Ecto neural progenitor cell (in vitro differentiated cells): ENCODE measurements at regions not wholly inside any gene's neighbourhood (a gene's known extent, or its start where the extent isn't known, plus 50 kb on each side); places are given as distances from the start of the nearest gene placed in this dataset.

Experiments used
- DNase-seq: peaks from one replicate; pipeline ENCODE4 v3.0.0-alpha.2; 2018; ENCODE audit warnings: low spot score

DNA sequence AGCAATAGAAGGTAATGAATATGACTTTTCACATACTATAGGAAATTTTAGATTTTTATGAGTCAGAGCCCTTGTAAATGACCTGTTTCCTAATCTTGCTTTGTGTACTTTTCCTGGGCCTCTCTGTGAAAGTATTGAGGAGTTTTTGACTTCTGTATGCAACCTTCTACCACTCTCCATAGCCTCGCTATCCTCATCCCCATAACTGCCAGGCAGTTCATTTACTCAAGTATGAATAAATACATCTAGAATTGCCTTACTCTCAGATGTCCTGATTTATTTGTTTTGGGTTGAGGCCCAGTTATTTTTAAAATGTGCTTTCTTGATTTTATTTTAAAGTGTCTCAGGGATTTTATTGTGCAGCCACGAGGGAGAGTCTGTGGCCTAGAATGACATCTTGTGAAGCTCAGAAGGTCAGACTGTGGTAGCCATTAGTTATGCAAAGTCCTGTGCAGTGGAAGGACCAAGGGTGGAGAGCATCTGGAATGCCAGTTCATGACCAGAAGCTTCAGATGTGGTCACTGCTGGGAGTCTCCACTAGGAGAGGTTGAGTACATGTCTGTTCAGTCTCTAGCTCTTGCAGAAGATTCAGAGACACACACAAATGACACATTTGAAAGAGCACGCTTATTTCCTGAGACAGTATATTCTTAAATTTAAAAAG, 346.2 kb upstream of the IMPG1 start:
- DNase-seq = no peak

DNA sequence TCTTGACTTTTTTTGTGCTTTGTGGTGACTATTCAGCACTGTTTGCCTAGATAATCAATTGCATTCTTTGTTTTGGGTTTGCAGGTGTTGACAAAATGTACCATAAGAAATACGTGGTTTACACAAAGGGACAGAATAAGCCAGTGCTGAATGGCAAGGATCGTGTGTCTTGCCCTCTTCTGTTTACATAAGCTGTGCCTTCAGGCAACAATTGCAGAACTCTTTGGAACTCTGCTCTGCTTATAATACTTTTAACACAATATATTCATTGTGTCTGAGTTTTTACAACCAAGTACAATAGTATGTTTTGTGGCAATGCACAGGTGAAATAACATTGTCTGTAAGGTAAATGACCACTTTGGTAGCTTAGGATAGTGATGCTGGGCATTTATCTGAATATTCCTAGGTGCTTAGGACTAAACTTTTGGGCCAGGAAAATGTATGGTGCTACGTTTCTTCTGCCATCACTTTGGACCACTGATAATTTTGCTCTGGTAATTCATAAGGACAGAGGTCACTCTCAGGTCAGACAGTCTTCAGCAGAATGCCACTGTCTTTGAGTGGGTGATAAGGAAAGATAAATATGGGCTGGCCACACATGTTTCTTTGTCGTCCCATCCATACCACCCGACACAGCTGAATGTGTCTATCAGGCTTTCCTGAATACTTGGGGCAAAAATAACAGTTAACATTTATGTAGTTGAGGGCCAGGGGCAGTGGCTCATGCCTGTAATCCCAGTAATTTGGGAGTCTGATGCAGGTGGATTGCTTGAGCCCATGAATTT, 344.6 kb upstream of the IMPG1 start:
- no peak for DNase-seq

DNA sequence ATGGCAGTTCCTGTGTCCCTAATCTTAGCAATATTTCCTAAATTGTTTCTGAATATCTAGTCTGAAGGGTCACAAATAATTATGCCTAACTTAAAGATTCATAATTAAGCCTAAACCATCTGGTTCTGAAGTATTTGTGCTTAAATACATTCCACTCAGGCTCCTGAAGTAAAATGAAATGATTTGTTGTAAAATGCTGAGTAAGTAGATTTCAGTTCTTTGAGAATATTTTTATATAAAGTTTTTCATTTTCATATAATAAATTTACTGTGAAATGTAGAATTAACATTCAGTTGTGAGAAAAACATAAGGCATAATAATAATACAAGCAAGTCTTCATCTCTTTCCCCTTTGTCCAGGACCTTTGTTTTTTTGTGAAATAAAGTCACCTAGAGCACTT, 330.6 kb upstream of the IMPG1 start:
- DNase-seq = no peak

DNA sequence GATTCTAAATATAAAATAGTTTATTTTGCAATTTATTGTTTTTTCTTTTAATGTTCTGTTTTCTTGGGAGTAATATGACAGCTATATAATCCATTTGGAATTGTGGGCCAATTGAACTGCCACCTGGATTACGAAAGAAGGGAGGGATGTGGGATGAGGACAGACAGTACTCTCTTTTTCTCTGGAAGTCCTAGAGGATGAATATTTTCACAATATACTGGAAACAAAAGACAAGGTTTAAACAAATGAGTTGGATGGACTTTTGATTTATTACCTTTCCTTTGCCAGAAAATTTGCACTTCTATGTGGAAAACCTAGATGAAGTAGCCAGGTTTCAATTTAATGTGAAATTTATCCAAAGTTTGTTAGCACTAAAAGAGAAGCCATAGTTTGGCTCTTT, 325.5 kb upstream of the IMPG1 start:
- no peak for DNase-seq

DNA sequence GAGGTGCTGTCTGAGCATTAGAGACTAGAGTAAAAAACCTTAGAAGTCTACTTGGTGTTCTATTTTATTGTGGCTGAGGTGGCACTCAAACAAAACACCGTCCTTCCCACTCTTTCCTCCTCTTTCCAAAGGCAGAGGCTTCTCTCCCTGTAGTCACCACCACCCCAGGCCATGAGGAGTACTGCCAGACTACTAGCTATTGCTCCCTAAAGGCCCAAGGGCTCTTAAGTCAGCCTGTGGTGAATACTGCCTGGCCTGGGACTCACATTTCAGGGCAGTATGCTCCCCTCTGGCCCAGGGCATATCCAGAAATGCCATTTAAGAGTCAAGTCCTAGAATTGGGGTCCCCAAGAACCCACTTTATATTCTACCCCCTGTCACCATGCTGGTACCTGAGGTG, 309.7 kb upstream of the IMPG1 start:
- DNase-seq = no peak

DNA sequence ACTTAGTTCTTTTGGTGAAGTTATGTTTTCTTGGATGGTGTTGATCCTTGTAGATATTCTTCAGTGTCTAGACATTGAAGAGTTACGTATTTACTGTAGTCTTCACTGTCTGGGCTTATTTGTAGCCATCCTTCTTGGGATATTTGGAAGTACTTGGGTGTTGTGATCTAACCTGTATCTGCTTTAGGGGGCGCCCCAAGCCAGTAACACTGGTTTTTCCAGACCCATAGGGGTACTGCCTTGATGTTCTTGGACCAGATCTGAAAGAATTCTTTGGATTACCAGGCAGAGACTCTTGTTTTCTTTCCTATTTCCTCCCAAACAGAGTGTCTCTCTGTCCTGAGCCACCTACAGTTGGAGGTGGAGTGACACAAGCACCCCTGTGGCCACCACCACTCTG, 309.1 kb upstream of the IMPG1 start:
- no peak for DNase-seq

DNA sequence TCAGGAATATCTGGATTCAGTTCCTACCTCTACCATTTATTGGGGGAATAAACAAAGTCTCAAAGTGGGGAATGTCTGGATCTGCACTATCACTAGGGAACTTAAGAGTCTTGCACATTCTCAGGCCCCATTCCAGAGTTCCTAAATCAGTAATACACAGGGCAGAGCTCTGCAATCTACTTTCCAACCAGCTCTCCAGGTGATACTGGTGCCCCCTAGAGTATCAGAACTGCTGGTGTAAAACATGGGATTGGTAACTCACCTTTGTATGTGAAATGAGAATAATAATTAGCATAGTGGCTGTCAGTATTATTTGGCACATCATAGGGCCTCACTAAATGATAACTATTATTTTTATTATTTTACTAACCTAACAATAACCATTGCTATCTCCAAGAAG, 278.8 kb upstream of the IMPG1 start:
- DNase-seq = no peak

DNA sequence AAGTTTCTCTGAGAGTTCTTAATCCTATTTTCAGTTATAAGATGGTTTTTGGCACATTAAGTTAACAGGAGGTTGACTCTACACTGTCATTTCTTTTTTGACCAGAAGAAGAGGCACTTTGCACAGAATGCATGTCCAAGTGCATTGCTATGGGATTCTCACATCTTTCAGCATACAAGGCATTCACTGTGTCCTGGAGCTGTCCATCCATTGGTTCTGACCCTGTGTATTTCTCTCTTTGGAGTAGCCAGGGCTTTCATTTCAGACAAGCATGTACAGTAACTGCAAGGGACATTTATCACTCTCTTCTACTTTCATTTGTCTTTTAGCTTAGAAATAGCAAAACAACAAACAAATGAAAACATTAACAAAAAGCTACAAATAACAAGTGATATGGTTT, 275.1 kb upstream of the IMPG1 start:
- DNase-seq = no peak

DNA sequence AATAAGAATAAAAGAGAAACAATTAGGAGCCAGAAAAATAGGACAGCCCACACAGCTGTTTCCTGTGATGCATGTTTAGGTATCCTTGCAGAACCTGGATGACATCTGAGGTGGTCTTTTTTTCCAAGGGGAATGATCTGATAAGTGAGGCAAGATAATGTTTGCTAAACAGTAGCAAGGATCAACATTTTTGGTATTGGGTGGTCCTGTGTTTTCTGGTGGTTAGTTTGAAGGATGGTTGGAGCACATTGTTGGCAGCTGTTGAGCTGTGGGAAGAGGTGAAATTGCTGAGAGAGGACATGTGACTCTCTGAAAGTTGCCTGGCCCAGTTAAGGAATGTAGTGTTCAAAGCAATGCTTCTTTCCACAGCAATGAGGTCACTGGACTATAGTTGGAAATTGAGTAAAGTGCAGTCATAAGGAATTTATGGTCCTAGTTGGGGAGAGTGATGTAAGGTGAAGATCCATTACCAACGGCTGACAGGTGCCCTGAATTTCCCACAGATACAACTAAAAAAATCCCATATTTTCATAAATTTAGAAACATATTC, 270.2 kb upstream of the IMPG1 start:
- no peak for DNase-seq

DNA sequence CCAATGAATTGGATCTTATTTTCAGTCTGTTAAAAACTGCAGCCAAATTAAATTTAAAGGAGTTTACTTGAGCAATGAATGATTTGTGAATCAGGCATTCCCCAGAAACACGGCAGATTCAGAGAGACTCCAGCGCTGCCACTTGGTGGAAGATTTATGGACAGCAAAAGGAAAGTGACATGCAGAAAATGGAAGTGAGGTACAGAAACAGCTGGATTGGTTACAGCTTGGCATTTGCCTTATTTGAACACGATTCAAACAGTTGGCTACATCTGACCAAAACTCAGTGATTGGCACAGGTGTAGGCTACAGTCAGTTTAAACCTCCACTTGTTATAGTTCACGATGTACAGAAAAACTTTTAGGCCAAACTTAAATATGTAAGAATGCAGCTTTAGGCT, 257.6 kb upstream of the IMPG1 start:
- no peak for DNase-seq

DNA sequence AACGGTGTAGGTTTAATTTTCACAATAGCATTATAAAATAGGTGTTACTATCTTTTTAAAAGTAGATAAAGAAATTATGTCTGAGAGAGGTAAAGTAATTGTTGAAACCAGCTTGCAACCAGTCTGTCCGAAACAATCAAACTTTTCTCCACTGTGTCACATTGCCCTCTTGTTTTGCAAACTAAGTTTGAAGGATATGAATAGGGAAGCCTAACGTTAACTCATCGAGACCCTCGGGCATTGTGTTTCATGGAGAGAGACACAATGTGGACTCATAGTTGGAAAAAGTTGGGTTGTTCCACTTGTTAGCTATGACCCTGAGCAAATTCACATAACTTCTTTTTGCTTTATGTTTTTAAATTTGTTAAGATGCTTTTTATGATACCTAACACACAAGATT, 254.4 kb upstream of the IMPG1 start:
- DNase-seq = no peak
